Spleen (tissue), 7 donors: ENCODE measurements at regions not wholly inside any gene's neighbourhood (a gene's known extent, or its start where the extent isn't known, plus 50 kb on each side); places are given as distances from the start of the nearest gene placed in this dataset.

ENCODE experiments used
- CTCF ChIP-seq, 11 experiments: fragments of 200-600 bp in 7 of 11; fragments of 450-650 bp in 4 of 11; sonication (generic) in 4 of 11; IDR thresholded peaks in 8 of 11; conservative IDR thresholded peaks in 3 of 11; 1 replicate in 7 of 11; 2 replicates in 4 of 11; pipeline versions ENCODE4 v1.4.0 to v1.8.0; 2016 to 2021; ENCODE audit warnings: antibody characterized with exemption in 11 of 11, inconsistent platforms in 4 of 11, mild to moderate bottlenecking in 1 of 11
- POLR2A ChIP-seq, 3 donors: fragments of 450-650 bp; IDR thresholded peaks; one replicate each; pipeline ENCODE4 v1.5.1; 2017; ENCODE audit warnings: antibody characterized with exemption in 3 of 3, mild to moderate bottlenecking in 1 of 3
- POLR2AphosphoS5 ChIP-seq, 3 donors: sonication (generic); formaldehyde crosslinking; IDR thresholded peaks; one replicate each; pipeline ENCODE4 v1.5.1; 2017; ENCODE audit warnings: antibody characterized with exemption in 3 of 3
- donor health status: DM: no; HTN: no; CAD: no; lungs with moderate emphysema.
- donor health status: DM: no; HTN: no; CAD: no.
- donor health status: DM: no; HTN: no; CAD: no.

GRCh38 chr18:8900552-8900951, 195.2 kb downstream of the MTCL1 start:
- no peak for TF ChIP-seq CTCF (IDR thresholded peaks at IDR 0.05 in 8 of 11, conservative IDR thresholded peaks at IDR 0.05 in 3 of 11)
- no peak for TF ChIP-seq POLR2AphosphoS5 (IDR thresholded peaks at IDR 0.05)
- no peak for TF ChIP-seq POLR2A (IDR thresholded peaks at IDR 0.05)
